Activated T-helper 1 cell treated with anti-CD3 and anti-CD28 coated beads, Interleukin-12 subunit alpha, Interleukin-12 subunit beta, Interleukin-2, Interleukin-4 antibody, amounts not matched to agents 30 ng/mL and 10 ng/mL and 1 ng/mL, durations not matched to agents 14 hours and 24 hours and 36 hours (primary cell): ENCODE measurements at regions not wholly inside any gene's neighbourhood (a gene's known extent, or its start where the extent isn't known, plus 50 kb on each side); places are given as distances from the start of the nearest gene placed in this dataset.

Experiments
- DNase-seq: peaks from one replicate; pipeline ENCODE4 v3.0.0; 2021; ENCODE audit warnings: low spot score
- H3K27ac Mint-ChIP-seq: one replicate; pipeline ENCODE4 v1.8.0; 2021; ENCODE audit warnings: mild to moderate bottlenecking, mixed read lengths
- H3K27me3 Mint-ChIP-seq: one replicate; pipeline ENCODE4 v1.8.0; 2022; ENCODE audit warnings: mild to moderate bottlenecking, moderate library complexity, mixed read lengths; ENCODE audit not compliant: insufficient read depth
- H3K36me3 Mint-ChIP-seq: one replicate; pipeline ENCODE4 v1.8.0; 2021; ENCODE audit warnings: low read depth, mixed read lengths
- H3K4me1 Mint-ChIP-seq: one replicate; pipeline ENCODE4 v1.8.0; 2021; ENCODE audit warnings: low read depth, mixed read lengths
- H3K4me3 Mint-ChIP-seq: one replicate; pipeline ENCODE4 v1.8.0; 2021; ENCODE audit warnings: mild to moderate bottlenecking, moderate library complexity, mixed read lengths
- H3K9me3 Mint-ChIP-seq: one replicate; pipeline ENCODE4 v1.8.0; 2021; ENCODE audit warnings: mixed read lengths
- intact Hi-C: fragments of 100-400 bp; cut with micrococcal nuclease; formaldehyde crosslinking; loops from one replicate; pipeline ENCODE4 v1.15.1; 2024

DNA sequence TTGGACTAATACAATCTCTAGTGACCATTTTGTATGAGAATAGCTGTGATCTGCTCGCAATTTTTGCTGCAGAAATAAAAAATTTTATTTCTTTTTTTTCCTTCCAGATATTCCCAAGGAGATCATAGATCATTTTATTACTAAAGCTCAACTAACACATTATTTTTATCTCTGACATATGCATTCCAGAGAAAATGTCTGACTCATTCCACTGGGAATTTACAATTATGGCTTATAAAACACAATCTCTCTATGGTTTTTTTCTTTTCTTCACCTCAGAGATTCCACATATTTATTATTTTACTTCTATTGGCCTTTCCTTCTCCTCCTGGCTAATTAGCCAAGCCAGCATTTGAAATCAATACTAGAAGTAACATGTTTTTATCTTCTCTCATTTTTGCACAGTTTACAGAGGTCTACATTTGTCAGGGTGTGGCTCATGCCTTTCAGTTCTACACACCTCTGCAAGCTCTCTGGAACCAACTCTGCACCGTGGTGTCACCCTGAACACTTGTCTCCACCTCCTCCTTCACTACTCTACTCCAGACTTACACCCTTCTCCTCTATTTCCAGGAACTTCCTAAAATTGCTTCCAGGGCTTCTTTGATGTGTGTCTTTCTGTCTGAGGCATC lies 59.8 kb upstream of the GPM6A start:
- Mint-ChIP-seq H3K36me3 (no peaks in the 10 kb centered on the region), H3K4me3 (no peak overlapping the region), H3K27ac (no peak overlapping the region), H3K4me1 (no peaks in the 10 kb centered on the region), H3K9me3 (no peaks in the 10 kb centered on the region), H3K27me3 (no peaks in the 10 kb centered on the region)
- intact Hi-C loops: no loop called here
- no peak for DNase-seq

DNA sequence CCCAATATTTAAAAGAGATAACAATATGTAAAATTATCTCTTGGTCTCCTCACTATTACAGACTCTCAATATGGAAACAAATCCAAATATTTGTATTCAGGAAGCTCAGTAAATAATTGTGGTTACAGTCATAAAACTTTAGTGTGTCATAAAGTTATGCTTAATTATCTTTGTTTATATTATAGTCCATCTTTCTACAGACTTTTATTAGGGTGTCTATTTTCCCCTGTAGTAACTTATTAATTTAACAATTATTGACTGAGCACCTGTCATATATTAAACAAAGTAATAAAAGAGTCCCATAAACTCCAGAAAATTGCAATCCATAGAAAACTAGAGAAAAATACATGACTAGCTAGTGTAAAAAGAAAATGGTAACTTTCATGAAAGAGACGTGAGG lies 61.6 kb upstream of the GPM6A start:
- H3K27me3 Mint-ChIP-seq: no peaks in the 10 kb centered on the region
- no peak overlapping the region for H3K27ac Mint-ChIP-seq
- no peaks in the 10 kb centered on the region for H3K9me3 Mint-ChIP-seq
- no peak for DNase-seq
- intact Hi-C loops: no loop called here
- H3K36me3 Mint-ChIP-seq: no peaks in the 10 kb centered on the region
- no peaks in the 10 kb centered on the region for H3K4me1 Mint-ChIP-seq
- no peak overlapping the region for H3K4me3 Mint-ChIP-seq

DNA sequence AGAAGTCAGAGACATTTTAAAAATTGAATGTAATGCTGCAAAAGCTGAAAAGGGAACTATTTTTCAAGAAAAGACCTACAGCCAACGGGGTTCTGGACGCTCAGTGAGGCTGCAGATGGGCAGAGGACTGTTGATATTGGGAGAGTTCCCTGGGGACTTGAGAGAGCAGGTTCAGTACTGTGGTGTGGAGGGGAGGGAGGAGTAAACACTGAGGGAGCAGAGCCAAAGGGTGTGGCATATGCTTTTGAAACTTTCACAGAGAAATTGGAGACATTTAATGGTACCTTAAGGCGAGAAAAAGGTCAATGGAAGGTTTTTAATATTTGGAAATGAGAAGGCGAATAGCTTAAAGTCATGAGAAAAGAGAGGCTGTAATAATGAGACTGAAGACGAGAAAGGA lies 62.2 kb upstream of the GPM6A start:
- Mint-ChIP-seq H3K27me3 (no peaks in the 10 kb centered on the region), H3K9me3 (no peaks in the 10 kb centered on the region), H3K27ac (no peak overlapping the region), H3K4me3 (no peak overlapping the region), H3K36me3 (no peaks in the 10 kb centered on the region), H3K4me1 (no peaks in the 10 kb centered on the region)
- intact Hi-C loops: no loop called here
- no peak for DNase-seq

DNA sequence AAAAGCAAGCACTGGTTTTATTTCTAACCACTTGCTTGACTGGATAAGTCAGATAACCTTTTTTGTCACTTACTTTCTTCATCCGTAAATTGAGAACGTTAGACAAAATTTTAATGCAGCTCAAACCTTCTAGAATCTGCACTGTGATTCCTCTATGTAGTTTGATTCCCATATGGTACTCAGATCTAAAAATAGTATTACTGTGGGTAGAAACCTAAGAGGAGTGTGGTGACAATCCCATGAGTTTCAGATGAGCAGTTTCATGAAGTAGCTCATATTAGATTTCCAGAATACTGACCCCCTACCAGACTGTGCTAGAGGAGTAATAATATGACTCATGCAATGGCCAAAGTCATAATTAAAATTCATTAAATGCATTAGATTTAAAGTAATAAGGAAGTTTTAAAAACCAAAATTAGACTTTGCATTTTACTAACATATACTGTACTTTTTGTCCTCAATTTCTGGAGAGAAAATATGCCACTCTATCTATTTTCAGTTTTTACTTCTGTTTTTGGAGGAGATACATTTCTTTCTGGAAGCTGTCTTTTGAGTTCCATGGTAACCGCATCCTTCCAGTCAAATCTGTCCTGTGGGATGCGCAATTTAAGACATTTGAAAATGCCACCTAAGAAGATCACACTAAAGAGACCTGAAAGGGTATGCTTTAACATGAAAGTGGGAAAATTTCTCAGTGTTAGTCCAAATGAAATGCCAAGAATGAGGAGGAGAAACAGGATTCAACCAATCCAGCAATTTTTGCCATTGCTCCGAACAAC lies 64.1 kb upstream of the GPM6A start:
- intact Hi-C loops: no loop called here
- Mint-ChIP-seq H3K27ac (no peak overlapping the region), H3K4me1 (no peaks in the 10 kb centered on the region), H3K36me3 (no peaks in the 10 kb centered on the region), H3K9me3 (no peaks in the 10 kb centered on the region), H3K27me3 (no peaks in the 10 kb centered on the region), H3K4me3 (no peak overlapping the region)
- no peak for DNase-seq

DNA sequence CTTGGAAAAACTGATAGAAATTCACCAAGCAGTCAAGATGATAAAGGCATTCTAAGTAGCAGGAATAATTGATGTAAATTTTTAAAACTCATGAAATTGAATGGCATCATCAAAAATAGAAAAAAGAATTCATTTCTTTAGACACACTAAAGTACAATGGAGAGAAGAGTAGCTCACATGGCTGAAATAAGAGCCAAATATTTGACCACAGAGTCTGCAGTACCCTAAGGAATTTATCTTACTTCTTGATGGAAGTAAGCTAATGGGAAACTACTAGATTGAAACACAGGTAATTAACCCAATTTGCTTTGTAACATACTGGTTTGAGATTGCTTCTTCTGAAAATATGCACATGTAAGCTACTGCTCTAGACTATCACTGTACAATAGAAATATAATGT lies 70.8 kb upstream of the GPM6A start:
- Mint-ChIP-seq H3K4me1 (no peaks in the 10 kb centered on the region), H3K36me3 (no peaks in the 10 kb centered on the region), H3K4me3 (no peak overlapping the region), H3K27ac (no peak overlapping the region), H3K27me3 (no peaks in the 10 kb centered on the region), H3K9me3 (no peaks in the 10 kb centered on the region)
- intact Hi-C loops: no loop called here
- DNase-seq: no peak

DNA sequence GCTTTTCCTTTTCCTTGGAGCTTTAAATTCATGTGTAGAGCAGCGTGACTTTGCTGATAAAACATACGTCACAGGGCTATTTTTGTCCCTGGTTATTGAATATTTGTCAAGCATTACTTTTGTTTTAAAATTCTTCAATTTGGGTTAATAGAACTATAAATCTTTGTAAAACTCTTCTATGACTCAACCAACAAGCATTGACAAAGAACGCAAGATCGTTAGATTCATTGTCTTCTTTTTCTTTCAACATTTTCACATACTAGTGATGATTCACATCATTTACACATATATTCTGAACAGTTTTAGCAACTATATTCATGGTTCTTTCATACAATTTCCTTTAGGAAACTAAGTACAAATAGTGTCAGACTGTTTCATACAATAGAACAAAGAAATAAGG lies 72.0 kb upstream of the GPM6A start:
- Mint-ChIP-seq H3K9me3 (no peaks in the 10 kb centered on the region), H3K27me3 (no peaks in the 10 kb centered on the region), H3K27ac (no peak overlapping the region), H3K36me3 (no peaks in the 10 kb centered on the region), H3K4me3 (no peak overlapping the region), H3K4me1 (no peaks in the 10 kb centered on the region)
- no peak for DNase-seq
- intact Hi-C loops: no loop called here

DNA sequence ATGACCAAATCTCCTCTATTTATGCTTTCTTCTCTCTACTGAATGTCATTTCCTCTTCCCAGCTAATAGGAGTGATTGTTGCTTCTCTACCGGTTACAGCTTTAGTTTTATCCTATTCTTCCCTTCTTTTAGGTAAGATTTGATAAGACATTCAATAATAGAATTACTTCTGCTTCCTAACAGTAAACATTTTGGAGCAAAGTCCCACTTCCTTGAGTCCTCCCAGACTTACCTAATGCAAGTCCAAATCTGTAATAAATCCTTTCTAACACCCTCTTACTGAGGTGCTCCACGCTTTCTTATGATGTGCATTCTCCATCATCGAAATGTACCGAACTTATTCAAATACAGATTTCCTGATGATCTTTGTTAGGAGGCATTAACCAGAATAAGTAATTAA lies 79.2 kb upstream of the GPM6A start:
- H3K4me1 Mint-ChIP-seq: no peaks in the 10 kb centered on the region
- intact Hi-C loops: loop anchor here (10.0 kb wide), 1 partner anchor 1526 kb away; no protein-coding TSS in a partner anchor
- H3K36me3 Mint-ChIP-seq: no peaks in the 10 kb centered on the region
- H3K27ac Mint-ChIP-seq: no peak overlapping the region
- no peaks in the 10 kb centered on the region for H3K9me3 Mint-ChIP-seq
- no peak for DNase-seq
- no peaks in the 10 kb centered on the region for H3K27me3 Mint-ChIP-seq
- no peak overlapping the region for H3K4me3 Mint-ChIP-seq

DNA sequence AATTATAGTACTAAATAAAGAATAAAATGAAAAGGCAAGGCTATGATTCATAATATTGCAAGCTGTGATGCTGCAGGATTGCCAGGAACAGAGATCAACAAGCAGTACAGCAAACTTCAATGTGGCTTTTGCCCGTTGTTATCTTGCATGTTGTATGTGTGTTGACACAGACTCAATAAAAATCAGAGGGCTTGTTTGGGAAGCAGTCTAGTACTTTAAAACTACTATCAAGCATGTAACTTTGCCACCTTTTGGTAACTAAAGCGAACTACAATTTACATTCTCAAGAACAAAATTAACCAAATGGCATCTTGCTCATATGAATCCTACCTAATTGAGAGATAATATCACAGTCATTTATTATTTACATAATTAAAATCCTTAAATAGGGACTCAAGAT lies 79.8 kb upstream of the GPM6A start:
- Mint-ChIP-seq H3K27me3 (no peaks in the 10 kb centered on the region), H3K36me3 (no peaks in the 10 kb centered on the region), H3K27ac (no peak overlapping the region), H3K4me1 (no peaks in the 10 kb centered on the region), H3K4me3 (no peak overlapping the region), H3K9me3 (no peaks in the 10 kb centered on the region)
- no peak for DNase-seq
- intact Hi-C loops: loop anchor here (10.0 kb wide), 1 partner anchor 1527 kb away; no protein-coding TSS in a partner anchor

DNA sequence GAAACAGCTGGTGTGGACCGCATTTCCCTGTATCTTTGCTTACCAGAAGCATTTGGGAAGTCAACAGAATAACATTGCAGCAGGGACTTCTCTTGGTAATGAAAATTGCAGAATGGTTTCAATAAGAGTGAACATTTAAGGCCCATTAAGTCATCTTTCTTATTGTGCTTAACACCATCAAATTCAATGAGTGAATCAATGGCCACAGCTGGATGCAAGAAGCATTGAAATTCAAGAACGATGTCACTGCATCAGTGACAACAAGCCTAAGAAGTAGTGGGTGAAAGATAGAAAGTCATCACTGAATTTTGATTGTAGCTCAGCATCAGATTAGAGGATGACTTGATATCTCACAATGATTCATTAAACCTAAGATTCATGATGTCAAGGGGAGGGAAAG lies 93.9 kb upstream of the GPM6A start:
- no peaks in the 10 kb centered on the region for H3K9me3 Mint-ChIP-seq
- intact Hi-C loops: no loop called here
- no peak for DNase-seq
- H3K27ac Mint-ChIP-seq: no peak overlapping the region
- H3K36me3 Mint-ChIP-seq: no peaks in the 10 kb centered on the region
- H3K4me1 Mint-ChIP-seq: no peaks in the 10 kb centered on the region
- no peaks in the 10 kb centered on the region for H3K27me3 Mint-ChIP-seq
- H3K4me3 Mint-ChIP-seq: no peak overlapping the region

DNA sequence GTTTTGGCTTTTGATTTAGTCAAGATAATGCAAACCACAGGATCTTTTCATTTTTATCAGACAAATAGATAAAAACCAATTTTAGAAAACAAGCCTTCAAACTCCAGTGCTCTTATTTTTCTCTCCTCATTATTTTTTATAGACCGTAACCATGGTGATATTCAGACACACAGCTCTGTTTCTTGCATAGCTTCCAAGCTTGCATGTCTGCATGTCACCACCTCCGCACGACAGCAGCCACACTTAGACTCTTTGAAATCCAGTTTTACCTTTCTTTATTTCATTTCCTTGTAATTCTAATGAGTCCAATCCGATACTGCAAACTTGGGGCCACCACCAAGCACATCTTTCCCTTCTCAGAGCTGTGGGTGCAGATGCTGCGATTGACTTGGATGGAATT lies 94.3 kb upstream of the GPM6A start:
- DNase-seq: no peak
- no peaks in the 10 kb centered on the region for H3K4me1 Mint-ChIP-seq
- H3K27ac Mint-ChIP-seq: no peak overlapping the region
- H3K36me3 Mint-ChIP-seq: no peaks in the 10 kb centered on the region
- no peaks in the 10 kb centered on the region for H3K9me3 Mint-ChIP-seq
- intact Hi-C loops: no loop called here
- no peak overlapping the region for H3K4me3 Mint-ChIP-seq
- H3K27me3 Mint-ChIP-seq: no peaks in the 10 kb centered on the region

DNA sequence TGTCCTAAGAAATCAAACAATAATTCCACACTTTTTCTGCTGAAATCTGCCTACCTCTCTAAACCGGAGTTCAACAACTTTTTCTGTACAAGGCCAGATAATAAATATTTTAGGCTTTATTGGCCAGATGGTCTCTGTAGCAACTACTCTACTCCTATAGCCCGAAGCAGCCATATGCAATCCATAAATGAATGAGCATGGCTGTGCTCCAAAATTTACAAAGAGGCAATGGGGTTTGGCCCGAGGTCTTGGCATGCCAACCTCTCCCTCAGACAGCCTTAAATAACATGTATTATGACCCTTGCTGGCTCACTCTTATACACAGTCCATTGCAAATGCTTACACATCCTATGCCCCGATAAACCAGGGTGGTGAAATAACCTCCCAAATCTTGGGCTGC lies 98.6 kb upstream of the GPM6A start:
- intact Hi-C loops: no loop called here
- Mint-ChIP-seq H3K9me3 (no peaks in the 10 kb centered on the region), H3K4me3 (no peak overlapping the region), H3K4me1 (no peaks in the 10 kb centered on the region), H3K27ac (no peak overlapping the region), H3K27me3 (no peaks in the 10 kb centered on the region), H3K36me3 (no peaks in the 10 kb centered on the region)
- no peak for DNase-seq

DNA sequence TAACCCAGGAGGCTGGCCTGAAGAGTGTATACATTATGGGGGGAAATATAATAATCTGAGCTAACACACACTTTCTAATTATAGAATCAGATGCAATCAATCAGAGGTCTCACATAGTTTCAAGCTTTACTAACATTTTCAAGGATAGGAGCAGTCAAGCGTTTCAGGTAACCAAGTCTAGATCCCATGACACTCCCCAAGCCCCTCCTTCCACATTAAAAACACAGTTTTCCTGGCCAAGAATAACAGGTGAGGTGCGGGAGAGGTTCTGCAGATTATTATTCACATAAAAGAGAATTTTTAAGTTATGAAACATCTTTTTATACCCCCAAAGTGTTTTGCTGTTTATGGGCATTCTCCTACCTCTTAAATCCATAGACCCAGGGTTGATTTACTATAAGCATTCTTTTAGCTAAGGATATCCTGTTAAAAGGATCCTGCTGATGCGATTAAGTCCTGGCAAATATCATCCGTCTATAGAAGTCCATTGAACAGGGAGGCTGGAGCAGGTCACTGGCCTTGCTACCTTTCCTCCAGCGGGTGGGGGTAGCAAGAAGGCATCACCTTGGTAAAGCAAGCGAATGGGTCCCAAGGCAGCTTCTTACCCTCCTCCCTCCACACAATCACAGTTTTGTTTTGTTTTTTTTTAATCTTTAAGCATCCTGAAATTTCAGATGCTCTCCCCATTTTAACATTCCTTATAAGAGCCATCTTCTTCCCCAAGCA lies 104.7 kb upstream of the GPM6A start:
- Mint-ChIP-seq H3K36me3 (no peaks in the 10 kb centered on the region), H3K9me3 (no peaks in the 10 kb centered on the region), H3K27me3 (no peaks in the 10 kb centered on the region), H3K4me1 (no peaks in the 10 kb centered on the region), H3K4me3 (no peak overlapping the region), H3K27ac (no peak overlapping the region)
- intact Hi-C loops: no loop called here
- no peak for DNase-seq

DNA sequence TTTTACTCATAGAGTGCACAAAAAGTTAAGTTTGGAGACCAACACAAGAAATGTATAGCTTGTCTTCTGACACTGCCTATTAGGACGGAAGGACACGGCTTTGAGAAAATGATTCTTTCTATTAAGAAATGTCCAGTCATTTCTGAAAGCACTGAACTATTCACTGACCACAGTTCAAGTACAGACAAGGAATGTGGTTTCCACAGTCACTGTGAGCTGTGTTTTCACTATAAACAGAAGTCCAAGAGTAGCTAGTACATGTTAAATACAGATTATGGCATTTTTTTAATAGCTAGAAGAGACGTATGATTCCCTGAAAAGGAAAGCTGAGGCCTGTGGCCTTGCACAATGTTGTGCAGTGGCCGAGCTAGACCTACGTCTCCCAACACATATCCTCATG lies 115.1 kb upstream of the GPM6A start:
- Mint-ChIP-seq H3K4me1 (no peaks in the 10 kb centered on the region), H3K27me3 (no peaks in the 10 kb centered on the region), H3K27ac (no peak overlapping the region), H3K36me3 (no peaks in the 10 kb centered on the region), H3K4me3 (no peak overlapping the region), H3K9me3 (no peaks in the 10 kb centered on the region)
- intact Hi-C loops: no loop called here
- no peak for DNase-seq
